Endometrium (tissue), 2 donors: ENCODE measurements at regions not wholly inside any gene's neighbourhood (a gene's known extent, or its start where the extent isn't known, plus 50 kb on each side); places are given as distances from the start of the nearest gene placed in this dataset.
"Not testable (repeated sequence)": the region's sequence is repeated elsewhere in the genome, so short reads cannot be mapped to it uniquely, and the experiment has no call there.

Experiments
- FAIRE-seq: peaks from 2 replicates; lab custom pipeline; 2012; peaks lifted over from hg19 to GRCh38; lab: Jason Lieb, UNC
- donor health status: control.
- donor health status: control.

- FAIRE-seq: no peak
These were observed 78.0 kb downstream of the SEC16B start for GRCh38 chr1:177891809-177892208.

- no peak for FAIRE-seq
These were observed 79.4 kb downstream of the SEC16B start for GRCh38 chr1:177890479-177890878.

DNA sequence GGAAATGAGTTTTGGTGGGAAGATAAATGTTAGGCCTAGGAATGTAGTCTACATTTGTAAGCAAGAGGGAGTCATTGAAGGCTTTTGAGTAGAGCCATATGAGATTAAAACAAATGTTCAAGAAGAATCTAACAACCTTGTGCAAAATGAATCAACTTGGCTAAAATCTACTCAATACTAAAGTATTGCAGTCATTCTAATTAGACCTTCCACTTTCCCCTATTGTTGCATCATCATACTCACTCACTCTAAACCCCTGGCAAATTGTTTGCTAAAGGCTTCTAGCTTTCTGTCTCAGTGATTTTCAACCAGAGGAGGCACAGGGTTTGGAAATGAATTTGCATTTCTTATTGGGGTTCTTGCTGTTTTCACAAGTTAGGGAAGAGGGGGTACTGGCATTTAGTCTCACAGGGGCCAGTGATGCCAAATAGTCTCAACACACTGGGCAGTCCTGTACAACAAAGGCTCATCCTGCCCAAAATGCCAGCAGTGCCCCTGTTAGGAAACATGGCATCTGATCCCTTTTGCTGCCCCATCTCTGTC lies 85.3 kb downstream of the SEC16B start:
- no peak for FAIRE-seq

DNA sequence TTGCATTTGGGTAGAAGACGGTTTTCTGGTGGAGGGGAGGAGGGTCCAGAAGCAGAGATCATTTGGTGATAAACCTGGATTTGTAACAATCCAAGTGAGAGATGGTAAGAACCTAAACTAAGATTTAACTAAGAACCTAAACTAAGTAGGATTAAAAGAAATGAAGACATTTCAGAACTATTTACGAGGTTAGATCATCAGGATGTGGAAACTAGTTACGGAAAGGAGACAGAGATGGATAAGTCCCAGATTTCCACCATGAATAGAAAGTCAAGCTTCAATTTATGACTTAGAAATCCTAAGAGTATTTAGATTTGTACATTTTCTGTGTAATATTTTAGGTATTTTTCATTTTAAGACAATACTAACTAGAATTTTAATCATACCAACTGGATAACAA lies 86.3 kb downstream of the SEC16B start:
- FAIRE-seq: no peak

DNA sequence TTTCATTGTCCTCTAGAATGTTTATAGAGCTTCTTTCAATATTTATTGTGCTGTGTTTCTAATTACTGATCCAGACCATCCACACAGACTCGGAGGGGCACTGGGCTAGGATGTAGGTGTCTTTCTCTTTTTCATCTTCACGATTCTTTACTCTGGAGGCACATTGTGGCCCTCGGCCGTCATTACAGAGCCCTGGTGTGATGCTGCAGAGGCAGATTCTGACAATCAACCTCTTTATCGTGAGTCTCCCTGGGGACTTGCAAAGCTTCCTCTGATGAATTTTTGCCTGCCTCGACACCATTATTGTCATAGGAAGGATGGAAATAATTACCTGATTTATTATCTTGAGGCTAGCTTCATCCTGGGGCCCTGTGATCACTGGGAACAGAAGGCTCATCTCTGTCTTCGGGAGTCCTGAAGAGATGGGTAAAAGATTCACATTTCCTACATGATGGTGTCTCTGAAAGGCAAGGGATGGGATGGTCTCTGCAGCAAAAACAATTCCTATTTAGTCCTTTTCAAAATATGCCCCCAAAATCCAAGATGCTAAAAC lies 89.4 kb downstream of the SEC16B start:
- FAIRE-seq: no peak

DNA sequence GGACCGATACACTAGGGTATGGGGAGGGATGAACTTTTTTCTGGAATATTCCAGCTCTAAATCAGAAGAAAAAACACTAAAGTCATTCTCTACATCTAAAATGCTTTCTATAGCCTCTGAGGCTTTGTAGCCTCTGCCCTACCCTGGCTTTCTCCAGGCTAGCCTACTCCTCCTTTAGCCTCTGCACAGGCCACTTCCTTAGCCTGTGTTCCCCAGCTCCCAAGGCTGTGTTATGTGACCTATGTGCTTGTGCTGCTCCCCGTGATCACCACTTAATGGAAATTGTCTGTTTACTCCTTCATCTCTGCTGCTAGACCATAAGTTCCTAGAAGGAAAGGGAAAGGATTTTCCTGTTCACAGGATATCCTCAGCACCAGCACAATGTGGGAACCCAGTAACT lies 92.8 kb downstream of the SEC16B start:
- no peak for FAIRE-seq

GRCh38 chr1:177873238-177873637 lies 96.6 kb downstream of the SEC16B start:
- FAIRE-seq: no peak

DNA sequence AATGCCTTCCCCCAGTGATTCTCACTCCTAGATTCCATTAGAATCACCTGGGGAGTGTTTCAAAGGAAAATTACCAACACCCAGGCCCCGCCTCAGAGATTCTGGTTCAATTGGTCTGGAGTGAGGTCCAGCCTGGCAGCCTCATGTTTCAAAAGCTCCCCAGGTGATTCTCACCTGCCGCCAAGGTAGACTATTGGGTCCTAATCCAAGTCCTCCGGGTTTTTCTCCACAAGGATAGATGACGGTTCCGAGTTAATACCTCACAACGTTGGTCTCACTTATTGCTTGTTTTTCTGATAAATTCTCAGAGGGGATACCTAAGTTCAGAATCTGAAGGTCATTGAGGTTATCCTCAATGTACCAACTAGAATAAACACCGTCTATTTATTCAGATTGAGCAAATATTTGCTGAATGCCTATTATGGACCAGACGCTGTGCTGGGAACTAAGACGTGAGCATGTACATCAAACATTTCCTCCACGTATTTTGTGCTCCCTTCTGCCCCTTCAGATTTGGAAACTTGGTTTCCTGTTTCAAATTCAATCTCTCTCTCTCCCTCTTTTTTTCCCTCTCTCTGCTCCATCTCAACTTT lies 97.5 kb downstream of the SEC16B start:
- no peak for FAIRE-seq

- no peak for FAIRE-seq
These were observed 98.1 kb downstream of the SEC16B start for GRCh38 chr1:177871613-177872307.

DNA sequence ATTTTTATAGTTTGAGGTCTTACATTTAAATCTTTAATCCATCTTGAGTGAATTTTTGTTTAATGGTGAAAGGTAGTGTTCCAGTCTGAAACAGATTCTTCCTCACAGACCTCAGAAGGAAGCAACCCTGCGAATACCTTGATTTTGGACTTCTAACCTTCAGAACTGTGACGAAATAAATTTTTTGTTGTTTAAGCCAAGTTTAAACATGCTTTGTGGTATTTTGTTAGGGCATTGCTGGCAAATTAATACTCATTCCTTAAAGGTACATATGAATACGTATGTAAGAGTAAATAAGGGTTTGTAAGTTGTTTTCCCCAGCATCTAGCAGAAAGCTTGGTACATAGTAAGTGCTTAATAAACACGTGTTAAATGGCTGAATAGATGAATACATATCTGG lies 100.3 kb downstream of the SEC16B start:
- FAIRE-seq: no peak

DNA sequence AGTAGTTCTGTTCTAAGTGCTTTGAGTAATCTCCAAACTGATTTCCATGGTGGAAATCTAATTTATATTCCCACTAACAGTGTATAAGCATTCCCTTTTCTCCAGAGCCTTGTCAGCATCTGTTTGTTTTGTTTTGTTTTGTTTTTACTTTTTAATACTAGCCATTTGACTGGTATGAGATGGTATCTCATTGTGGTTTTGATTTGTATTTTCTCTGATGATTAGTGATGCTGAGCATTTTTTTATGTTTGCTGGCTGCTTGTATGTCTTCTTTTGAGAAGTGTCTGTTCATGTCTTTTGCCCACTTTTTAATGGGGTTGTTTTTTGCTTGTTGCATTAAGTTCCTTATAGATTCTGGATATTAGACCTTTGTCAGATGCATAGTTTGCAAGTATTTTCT lies 100.8 kb downstream of the SEC16B start:
- FAIRE-seq: not testable (repeated sequence)

DNA sequence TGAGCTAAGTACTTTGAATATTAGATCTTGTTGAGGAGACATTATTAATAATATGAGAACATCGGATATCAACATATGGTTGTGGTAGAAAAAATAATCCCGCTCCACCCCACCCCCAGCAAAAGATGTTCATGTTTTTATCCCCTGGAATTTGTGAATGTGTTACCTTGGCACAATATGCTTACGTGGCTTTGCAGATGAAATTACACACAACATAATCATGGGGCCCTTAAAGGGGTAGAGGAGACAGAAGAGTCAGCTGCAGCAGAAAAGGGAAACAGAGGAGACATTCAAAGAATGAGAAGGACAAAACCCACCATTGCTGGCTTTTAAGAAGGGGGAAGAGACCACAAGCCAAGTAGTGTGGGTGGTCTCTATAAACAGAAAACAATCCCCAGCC lies 104.1 kb downstream of the SEC16B start:
- no peak for FAIRE-seq

DNA sequence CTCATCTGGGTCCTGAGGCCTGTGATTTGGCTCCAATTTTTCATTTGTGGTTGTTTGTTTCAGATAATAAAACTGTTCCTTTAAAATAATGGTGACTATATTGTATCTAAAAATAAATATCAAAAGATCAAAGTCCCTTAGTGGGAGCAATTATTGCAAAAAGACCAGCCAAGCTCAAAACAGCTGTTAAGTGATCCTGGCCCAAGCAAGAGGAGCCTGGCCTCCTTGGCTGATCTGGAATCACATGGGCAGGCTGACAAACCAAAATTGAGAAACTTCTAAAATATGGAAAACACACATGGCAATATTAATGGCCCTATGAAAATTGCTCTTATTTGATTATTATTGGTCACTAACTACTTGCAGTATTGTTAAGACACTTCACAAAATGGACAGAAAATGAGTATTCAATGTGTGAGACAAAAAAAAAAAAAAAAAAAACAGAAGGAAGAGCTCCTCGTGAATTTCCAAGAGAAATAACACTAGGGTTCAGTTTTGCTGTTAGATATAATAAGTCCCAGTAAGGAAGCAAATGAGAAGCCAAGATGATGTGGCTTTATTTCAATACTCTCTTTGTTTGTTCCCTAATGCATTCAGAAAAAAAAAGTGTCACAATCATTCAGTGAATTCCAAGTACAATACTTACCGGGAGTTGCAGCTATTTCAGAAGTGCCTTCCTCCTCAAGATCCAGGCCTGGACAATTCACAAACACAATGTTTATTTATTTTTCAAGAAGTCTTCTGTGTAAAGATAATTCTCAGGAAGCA lies 105.1 kb downstream of the SEC16B start:
- FAIRE-seq: peak; percentile 94

GRCh38 chr1:177863796-177864195 lies 106.1 kb downstream of the SEC16B start:
- FAIRE-seq: no peak

DNA sequence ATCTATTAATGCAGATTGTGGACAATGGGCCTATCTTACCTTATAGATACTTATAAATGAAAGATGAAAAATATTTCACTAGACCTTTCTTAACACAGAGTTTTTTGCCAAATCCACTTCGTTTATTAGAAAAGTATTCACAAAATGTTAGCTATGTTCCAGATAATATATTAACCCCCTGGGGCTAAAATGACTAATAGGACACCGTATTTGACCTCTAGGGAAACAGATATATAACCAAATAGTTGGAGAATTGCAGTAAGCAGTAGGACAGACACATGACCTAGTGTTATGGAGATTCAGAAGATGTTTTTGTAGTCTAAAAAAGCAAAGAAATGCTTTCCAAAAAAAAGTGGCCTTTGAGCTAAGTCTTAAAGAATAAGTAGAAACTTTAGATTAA lies 106.9 kb downstream of the SEC16B start:
- FAIRE-seq: no peak

GRCh38 chr1:177859572-177859971 lies 110.3 kb downstream of the SEC16B start:
- no peak for FAIRE-seq

GRCh38 chr1:177858332-177858821 lies 111.5 kb downstream of the SEC16B start:
- peak; percentile 89 for FAIRE-seq

GRCh38 chr1:177857285-177857684 lies 112.6 kb downstream of the SEC16B start:
- no peak for FAIRE-seq

DNA sequence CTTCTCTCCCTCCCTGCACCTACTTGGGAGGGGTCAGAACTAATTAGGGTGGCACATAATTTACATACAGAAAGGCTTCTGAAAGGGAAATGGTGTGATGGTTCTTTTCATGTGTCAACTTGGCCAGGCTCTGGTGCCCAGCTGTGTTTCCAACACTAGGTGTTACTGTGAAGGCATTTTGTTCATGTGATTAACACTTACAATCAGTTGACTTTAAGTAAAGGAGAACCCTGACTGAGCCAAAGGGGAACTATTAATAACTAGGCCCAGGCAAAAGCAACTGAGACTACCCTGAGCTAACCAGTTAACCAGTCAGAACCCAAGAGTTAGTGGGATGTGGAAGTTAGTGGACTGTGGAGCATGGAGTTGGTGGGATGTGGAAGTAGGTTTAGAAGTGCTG lies 114.9 kb downstream of the SEC16B start:
- no peak for FAIRE-seq

DNA sequence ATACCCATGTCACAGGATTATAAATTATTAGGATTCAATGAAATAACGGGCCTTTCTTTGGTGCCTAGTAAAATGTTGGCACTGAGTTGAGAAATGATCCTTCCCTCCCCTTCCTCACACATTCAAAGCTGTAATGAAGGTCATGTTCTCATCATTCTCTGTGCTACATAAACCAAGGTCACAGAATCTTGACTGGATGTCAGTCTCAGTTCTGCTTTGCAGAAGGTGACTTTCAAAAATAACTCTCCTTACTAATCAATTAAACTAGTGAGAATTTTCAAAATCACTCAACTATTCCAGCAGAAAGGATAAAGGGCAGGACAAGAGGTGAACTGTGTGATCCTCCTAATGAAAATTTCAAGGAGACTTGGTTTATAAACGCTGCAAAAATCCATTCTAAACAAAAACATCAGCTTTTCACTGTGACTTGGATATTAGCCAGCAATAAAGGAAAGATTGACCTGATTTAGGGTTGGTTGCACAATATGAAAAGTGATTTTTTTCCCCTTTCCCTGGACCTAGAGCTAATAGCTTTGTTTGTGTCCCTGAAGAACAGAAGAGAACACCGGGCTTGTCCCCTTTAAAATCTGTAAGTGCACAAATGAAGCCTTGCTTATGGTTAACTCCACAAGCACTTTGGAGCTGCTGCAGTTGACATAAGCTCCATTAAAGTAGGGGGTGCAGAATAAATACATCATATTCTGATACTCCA lies 120.1 kb downstream of the SEC16B start:
- no peak for FAIRE-seq

GRCh38 chr1:177849130-177849529 lies 120.7 kb downstream of the SEC16B start:
- FAIRE-seq: no peak

GRCh38 chr1:177848577-177848976 lies 121.3 kb downstream of the SEC16B start:
- FAIRE-seq: no peak
